ENCODE measurements at regions not wholly inside any gene's neighbourhood (a gene's known extent, or its start where the extent isn't known, plus 50 kb on each side); places are given as distances from the start of the nearest gene placed in this dataset.
A peak's percentile ranks its signal among the peaks of the same experiment; 100 is the strongest.

DNA sequence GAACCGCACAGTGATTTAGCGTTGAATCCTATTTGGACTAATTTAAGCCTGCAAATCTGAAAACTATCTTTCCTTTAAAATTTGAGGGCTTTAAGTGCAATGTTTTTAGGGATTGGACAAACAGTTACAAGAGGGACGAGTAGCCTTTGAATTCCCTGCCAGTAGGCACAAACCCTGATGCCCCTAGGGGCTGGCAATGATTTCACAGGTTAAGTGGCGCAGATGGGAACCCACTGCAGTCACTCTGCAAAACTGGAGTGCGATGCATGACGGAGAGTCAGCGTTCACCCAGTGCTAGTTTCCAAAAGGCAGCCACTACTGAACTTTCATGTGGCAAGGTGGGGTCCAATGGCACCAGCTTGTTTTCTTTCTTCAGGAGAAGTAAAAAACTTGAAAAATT lies 99.4 kb upstream of the FRMD6 start:
- DNase-seq = peak; percentile 39

DNA sequence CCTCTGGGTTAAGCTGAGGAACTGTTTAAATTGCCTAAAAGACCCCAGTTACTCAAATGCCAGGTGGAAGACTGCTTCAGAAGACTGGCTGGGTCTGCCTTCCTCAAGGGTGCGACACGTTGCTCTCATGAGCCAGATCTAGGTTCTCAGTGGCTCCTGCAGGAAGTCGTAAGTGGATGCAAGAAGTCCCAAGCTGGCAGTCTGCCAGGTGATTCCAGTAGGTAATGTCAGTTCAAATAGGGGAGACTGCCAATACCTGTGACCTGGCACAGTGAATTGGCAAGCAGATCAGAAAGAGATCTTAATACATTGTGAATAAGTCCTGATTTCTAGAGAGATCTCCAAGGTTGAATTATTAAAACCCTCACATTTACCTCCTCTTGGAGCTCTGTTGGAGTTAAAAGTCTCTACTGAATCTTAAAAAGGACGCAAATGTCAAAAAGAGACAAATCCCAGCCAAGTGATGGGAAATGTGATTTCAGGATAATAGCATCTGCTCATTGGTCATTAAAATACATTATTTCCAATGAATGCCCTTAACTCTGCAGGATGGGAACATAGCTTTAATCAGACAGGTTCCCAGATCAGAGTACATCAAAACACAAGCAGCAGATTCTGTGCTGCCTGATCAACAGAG lies 98.8 kb upstream of the FRMD6 start:
- no peak for DNase-seq

DNA sequence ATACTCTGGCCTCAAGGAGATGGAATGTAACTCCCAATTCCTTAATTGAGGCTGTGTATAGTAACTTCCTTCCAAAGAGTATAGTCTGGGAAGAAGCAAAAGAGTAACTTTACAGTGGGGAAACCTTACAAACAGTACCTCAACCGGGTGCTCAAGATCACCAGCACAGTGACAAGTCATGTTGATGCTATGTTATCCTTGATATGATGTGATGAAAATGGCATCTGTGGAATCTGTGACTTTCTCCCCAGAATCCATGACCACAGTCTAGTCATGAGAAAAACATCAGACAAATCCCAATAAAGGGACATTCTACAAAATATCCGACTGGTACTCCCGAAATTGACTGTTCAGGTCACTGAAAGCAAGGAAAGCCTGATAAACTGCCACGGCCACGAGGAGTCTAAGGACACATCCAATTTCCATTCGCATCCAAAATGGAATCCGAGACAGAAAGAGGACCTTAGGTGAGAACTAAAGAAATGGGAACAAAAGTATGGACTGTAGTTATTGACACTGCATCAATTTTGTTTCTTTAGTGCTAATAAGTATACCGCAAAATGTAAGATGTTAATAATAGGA lies 97.3 kb upstream of the FRMD6 start:
- DNase-seq = no peak

DNA sequence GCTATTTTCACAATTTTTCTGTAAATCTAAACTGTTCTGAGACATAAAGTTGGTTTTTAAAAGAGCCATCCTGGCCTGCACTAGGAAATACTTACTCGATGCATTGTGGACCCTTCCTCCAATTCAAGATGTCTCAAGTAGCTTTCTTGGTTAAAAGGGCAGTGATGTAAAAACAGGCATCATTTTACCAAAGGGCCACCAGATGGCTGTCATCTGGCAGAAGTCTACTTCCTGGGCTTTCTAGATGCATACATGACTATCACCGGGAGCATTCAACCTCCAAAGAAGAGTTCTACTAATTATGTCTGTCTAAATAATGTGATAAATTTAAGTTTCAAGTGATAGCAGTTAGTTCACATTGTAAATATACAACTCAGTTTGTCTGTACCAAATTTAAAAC lies 96.8 kb upstream of the FRMD6 start:
- DNase-seq = no peak

DNA sequence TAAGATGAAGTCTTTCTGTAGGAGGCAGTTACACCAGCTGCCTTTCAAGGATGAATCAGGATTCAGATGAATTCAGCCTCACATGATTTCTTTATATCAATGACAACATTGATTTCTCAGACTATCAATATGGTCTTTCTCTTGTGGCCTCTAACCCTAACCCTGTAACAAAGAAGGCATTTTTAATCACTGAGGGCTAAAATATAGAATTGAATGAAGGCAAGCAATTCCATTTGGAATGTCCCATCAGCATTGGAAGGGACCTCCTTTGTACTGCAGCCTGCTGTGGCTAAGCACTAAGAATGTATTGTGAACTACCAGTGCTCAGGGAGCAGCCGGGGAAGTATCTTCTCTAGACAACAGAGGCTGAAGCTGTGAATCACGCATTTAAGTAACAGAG lies 90.6 kb upstream of the FRMD6 start:
- DNase-seq = no peak

DNA sequence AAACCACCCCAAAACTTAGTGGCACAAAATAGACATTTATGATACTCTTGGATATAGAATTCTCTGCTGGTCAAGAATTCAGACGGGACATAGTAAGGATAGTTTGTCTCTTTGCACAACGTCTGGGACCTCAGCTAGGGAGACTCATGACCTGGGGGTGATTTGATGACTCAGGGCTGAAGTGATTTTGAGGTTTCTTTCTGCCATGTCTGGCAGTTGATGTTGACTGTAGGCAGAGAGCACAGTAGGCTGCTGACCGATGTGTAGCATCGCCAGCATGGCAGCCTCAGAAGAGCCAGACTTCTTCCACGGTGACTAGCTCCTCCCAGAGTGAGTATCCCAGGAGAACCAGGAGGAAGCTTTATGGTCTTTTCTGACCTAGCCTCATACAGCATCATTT lies 88.9 kb upstream of the FRMD6 start:
- no peak for DNase-seq

DNA sequence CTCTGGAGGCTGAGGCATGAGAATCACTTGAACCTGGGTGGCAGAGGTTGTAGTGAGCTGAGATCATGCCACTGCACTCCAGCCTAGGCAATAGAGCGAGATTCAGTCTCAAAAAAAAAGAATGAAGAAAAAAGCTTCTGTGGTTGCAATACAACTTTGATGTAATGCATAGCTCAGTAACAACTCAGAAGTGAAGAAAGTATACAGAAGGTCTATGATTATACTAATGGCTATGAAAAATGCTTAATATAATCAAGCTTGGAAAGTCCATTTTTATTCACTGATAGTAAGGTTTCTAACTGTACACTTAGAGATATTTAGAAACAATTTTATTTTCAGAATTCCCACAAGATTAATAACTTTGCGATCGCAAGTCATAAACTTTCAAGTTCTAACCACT lies 88.2 kb upstream of the FRMD6 start:
- DNase-seq = no peak

DNA sequence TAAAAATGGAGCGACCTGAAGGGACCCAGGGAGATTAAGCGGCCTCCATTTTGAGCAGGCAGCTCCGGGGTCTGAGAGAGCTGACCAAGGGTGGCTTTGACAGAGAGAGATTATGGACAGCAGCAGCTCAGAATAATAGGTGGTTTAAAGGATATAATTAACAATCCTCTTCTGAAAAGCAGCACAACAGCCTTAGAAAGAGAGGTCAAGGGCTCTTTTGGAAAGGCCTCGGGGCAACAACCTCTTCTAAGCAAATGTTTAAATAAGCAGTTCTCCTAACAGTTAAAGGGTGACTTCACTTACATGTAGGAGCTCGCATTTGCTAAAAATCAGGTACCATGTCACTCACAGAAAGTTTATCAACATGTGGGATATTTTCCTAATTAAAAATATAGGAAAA lies 87.2 kb upstream of the FRMD6 start:
- DNase-seq = no peak

DNA sequence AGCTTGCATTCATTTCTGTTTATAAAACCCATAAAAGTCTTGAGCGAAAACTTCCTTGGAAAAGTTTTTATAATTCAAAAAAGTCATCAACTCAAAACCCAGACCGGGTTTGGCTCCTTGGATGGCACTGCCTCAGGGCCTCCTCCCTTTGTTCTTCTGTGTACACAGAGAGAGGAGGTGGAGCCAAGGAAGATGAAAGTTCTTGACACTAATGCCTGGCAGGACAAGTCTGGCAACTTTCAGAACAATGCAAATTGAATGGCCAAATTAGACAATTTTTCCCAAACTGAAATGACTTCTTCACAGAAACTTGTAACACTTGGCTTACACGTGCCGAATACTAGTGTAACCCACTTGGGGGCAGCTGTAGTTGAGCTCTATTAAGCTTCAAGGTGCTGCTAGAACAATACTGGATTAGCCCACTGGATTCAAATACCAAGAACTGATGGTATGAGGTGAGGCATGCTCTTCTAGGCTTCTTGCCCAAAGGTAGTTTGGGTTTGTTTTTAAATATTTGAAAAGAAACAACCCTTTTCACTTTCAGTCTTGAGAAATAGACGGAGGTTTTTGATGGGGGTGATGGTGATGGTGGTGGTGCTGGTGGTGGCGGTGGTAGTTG lies 86.6 kb upstream of the FRMD6 start:
- no peak for DNase-seq

DNA sequence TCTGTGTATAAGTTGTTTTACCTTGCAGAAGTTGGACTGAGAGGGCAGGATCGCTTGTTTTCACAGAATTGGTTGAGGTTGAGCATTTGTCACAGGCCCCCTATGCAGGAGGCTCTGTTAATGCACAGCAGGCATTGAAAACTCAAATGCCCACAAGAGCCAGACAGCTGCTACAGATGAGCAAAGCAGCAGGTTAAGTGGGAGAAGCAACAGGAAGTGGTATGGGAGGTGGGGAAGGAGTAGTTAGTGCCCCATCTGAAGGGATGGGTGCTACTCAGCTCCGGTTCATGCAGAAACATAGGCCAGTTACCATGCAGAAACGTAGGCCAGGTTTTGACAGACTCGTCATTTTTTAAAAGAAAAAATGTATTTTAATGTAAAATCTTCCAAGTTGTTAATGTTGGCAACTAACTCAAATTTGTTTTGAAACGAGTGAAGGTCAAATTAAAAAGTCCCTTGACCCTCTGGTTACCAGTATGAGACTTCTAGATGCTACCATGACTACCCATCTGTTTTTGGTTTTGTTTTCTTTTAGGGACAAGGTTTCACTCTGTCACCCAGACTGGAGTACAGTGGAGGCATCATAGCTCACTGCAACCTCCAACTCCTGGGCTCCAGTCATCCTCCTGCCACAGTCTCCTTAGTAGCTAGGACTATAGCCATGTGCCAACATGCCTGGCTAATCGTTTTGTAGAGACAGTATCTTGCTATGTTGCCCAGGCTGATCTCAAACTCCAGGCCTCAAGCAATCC lies 84.7 kb upstream of the FRMD6 start:
- DNase-seq = no peak

DNA sequence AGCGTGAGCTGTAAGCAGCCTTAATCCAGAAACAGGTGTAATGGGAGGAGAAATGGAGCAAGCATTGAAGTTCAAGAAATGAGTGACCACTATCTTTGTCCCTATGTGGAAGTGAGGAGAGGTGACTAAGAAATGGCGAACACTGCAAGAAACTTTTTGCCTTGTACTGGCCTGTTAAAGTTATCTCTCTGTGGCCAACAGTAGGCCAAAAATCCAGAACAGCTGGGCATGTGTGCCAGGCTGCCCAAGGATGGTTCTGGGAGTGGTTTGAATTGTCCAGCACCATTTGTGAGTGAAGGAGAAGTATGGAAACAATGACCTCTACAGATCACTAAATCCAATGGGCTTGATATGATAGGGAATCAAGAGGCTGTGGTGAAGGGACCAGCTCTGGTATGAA lies 83.3 kb upstream of the FRMD6 start:
- DNase-seq = no peak

DNA sequence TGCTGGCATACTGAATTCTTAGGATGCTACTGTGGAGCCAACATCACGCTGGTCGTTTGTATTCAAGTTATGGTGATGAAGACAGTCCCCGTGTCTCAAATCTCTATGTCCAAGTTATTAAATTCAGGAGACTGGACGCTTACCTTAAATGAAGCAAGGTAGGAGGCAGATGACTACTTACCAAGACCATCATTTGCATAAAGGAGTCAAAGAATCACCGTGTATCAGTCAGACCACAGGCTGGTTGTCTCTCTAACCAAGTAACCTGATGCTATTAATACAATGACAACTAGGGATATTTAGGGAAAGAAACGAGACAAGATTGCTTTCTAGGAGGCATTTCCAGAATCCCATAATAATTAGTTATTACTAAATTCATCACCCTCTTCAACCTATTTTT lies 78.1 kb upstream of the FRMD6 start:
- no peak for DNase-seq

DNA sequence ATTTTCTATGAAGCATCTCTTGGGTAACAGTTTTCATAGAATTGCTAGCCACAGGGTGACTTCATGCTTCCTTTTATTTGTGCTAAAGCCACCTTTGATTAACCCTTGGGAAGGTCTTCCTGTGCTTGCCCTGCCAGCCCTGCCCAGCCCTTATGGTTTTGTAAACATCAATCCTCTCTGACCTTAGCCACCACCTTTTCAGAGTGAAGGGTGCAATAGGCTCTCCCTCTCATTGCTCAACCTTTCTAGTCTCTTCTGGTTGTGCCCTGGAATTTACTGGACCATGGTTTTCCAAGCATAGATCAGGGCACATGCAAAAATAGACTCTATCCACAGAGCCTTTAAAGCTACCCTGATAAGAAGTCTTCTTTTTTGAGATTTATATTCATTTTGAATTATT lies 77.7 kb upstream of the FRMD6 start:
- DNase-seq = no peak

DNA sequence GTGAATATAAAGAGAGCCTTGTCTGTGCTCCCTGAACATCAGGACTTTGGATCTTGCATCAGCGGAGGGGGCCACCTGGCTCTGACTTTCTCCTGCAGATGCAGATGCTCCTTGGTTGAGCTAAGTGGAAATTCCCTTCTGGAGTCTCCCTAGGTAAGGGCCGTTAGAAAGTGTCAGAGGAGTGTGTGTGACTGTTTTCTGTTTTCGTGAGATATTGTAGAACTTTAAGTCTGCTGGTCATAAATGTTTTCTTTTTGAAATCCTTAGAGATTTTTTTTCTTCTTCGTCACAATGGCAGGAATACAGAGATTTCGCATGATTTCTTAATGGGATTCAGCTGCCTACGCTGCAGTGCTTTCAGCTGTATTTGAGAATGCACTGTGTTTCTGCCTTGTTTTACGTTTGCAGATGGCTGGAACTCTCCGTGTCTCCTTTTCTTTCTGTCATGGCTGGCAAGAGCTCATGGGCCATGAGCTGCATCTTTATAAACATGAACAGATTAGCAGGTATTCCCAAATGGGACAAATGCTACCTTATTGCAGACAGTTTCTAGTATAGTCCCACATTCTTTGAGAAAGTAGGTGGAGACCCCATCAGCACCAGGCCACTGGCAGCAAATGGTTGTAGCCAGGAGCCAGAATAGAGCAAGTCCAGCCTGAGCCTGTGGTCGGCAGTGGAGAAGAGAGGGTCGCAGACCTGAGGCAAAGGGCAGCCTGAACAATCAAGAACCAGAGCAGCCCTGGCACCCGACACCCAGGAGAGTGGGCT lies 76.2 kb upstream of the FRMD6 start:
- no peak for DNase-seq

DNA sequence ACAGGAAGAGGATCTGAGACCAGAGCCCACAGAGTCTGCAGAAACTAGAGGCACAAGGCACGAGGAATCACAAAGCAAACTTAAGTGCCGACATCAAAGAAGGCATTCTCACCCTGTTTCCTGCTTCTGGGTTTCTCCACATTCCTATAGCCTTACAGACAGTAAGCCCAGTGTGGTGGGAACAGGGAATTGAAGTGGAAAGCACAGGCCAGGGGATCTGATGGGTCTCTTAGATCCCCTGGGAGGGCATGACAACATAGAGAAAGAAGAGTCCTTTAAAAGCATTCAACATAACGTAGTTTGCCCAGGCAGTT lies 75.6 kb upstream of the FRMD6 start:
- no peak for DNase-seq

DNA sequence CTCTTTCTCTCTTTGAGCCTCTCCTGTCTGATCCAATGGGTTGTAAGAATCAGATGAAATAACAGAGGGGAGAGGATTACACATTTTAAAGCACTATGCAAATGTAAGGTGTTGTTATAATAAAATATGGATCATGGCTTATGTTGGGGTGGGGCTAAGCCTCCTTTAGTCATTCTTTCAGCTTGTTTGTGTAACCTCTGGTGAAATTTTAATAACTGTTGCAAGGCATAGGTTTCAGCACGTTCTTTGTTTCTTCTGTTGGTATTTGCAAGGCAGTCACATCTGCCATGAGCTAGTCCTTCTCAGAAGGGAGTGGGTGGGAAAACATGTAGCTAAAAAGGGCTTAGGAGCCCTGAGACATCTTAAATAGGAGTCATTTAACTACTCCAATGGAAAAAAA lies 74.8 kb upstream of the FRMD6 start:
- DNase-seq = no peak

DNA sequence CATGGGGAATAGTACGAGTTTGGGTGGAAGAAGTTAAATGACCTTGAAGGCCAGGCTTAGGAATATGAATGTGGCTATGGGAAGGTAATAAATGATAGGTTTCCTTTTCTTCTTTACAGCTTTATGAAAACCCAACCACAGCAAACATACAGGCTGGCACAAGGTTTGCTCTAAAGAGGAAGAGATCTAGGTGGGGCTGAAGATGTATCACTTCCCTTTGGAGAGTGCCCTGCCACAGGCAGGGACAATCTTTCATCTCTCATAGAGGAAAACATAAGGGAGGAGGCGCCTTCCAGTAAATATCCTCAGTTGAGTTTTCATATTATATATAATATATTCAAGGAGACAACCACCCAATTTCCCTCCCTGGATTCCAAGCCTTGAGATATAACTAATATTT lies 72.9 kb upstream of the FRMD6 start:
- no peak for DNase-seq

DNA sequence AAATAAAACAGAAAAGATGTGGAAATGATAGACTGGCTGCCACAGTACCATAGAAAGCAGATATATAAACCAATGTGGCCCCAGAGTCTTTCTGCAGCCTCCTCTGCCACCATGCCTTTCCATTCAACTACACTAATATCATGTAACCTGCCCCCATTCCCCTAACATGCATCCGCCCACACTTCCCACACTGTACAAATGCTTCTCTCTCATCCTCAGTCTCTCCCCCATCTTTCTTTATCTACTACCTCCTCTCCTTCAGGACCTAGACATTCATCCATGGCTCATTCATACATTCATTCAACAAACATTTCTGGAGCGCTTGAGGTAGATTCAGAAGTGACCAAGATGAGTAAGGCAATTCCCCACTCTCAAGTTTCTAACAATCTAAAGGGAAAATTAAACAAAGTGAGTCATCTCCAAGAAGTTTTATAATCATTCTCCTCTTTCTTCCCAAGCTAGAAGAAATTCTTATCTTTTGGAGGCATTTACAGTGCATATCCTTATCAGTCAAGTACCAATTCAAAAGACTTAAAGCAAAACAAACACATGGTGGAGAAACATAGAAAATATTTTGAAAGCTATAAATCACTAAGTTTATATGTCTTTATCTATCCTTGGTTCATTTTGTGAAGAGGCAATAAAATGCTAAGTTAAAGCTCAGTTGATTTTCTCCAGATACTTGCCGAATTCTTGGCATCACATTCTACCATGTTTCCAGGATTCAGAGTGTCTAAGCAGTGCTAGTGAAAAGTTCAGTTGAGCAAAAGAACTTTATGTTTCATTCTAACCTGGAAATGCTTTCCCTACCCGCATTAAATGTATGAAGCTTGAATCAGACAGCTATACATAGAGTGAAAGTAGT lies 70.5 kb upstream of the FRMD6 start:
- DNase-seq = no peak

DNA sequence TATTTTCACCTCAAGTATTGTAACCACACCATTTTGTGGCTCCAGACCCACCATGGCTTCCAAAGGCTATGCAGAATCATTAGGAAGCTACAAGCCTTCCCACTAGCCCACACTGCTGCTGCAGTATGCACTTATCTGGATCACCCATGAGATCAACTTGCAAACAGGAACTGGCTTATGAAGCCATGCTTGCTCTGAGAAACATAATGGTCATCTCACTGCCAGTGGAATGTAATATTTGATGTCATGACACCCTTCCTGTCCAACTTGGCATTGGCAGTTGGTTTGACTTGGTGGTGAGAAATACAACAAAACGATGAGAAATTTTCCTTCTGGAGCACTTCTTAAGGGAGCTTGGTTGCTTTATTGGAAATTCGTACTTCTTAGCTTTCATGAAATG lies 69.3 kb upstream of the FRMD6 start:
- DNase-seq = no peak

DNA sequence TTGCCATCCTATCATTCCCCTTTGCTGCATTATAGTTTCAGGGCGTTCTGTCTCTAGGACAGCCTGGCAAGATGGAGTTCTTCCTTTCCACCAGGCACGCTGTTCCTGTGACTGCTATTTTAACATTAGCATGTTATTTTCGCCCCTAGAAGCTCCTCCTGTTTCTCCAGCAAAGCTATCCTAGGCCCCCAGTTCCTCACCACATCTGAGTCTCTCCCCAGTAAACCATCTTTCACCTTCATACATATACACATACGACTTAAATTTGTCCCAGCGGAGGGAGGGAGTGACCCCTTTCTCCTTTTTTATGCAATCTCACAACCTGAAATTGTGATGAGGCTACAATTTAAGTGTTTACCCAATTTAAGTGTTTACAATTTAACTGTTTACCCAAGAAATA lies 66.7 kb upstream of the FRMD6 start:
- no peak for DNase-seq

DNA sequence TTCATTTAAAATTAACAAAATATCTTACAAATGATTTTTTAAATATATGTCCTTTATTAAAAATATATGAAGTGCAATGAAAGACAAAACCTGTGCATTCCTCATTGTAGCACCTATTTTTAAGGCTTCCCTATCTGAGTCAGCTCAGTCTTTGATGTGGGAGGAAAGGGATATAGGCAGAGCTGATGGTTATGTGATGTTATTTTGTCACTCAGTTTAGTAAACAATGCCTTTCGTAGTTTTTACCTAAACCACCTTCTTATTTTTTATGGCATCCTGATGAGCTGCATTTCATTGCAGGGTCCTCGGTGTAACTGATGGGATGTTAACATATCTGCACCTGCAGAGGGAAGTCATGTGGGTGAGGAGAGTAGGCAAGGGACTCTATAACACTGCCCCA lies 58.9 kb upstream of the FRMD6 start:
- no peak for DNase-seq

DNA sequence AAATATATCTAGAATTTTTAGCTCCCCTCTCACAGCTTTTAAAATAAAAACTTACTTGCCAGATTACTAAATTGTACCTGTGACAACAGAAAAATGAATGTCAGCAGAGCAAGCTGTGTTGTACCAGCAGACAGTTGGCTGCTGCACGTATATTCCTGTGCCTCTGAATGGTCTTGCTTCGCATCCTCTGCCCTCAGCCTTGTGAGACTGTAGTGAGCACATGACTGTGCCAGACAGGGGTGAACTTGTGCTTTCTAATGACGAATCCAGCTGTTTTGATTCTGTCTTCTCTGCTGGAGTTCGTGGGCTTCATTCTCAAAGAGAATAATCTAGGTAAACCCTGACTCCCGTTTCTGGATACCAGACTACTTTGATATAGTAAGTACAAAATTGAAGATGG lies 58.3 kb upstream of the FRMD6 start:
- peak; percentile 11 for DNase-seq

All from NCI-H1694 (cell line).